AG09319 (cell line): ENCODE measurements at regions not wholly inside any gene's neighbourhood (a gene's known extent, or its start where the extent isn't known, plus 50 kb on each side); places are given as distances from the start of the nearest gene placed in this dataset.

Source experiments
- DNase-seq: peaks from one replicate; pipeline ENCODE4 v3.0.0-alpha.2; 2010; ENCODE audit warnings: low read depth; ENCODE audit errors: extremely low read depth
- CTCF ChIP-seq: IDR thresholded peaks from 2 replicates; pipeline ENCODE4 v1.5.1; 2011; ENCODE audit warnings: low read depth, mild to moderate bottlenecking, inconsistent platforms, low read length, moderate library complexity

GRCh38 chr1:70843452-70843851, 204.2 kb downstream of the PTGER3 start:
- TF ChIP-seq CTCF: no peak
- DNase-seq: no peak

- TF ChIP-seq CTCF: no peak
- DNase-seq: no peak
These were observed 200.6 kb downstream of the PTGER3 start for GRCh38 chr1:70847013-70847412.

GRCh38 chr1:70855203-70855602, 192.4 kb downstream of the PTGER3 start:
- TF ChIP-seq CTCF: no peak
- no peak for DNase-seq

- TF ChIP-seq CTCF: no peak
These were observed 191.4 kb downstream of the PTGER3 start for GRCh38 chr1:70856201-70856600.

GRCh38 chr1:70863239-70863638, 184.4 kb downstream of the PTGER3 start:
- no peak for DNase-seq
- no peak for TF ChIP-seq CTCF

More at GRCh38 chr1:70856201-70856600, 191.4 kb downstream of the PTGER3 start:
- DNase-seq: no peak

- no peak for TF ChIP-seq CTCF
- DNase-seq: peak; percentile 35
These were observed 183.3 kb downstream of the PTGER3 start for GRCh38 chr1:70864302-70864701.

GRCh38 chr1:70866542-70867264, 180.9 kb downstream of the PTGER3 start:
- DNase-seq: no peak
- no peak for TF ChIP-seq CTCF
